ENCODE measurements at regions not wholly inside any gene's neighbourhood (a gene's known extent, or its start where the extent isn't known, plus 50 kb on each side); places are given as distances from the start of the nearest gene placed in this dataset.
"Not testable (repeated sequence)": the region's sequence is repeated elsewhere in the genome, so short reads cannot be mapped to it uniquely, and the experiment has no call there.

- DNase-seq (ENCODE audit: low read depth in 2 of 2) = no peak
Measured at GRCh38 chr6:85128781-85129180, 321.1 kb upstream of the NT5E start.

- not testable (repeated sequence) for DNase-seq (ENCODE audit: low read depth in 2 of 2)
Measured at GRCh38 chr6:85128256-85128655, 321.6 kb upstream of the NT5E start.

GRCh38 chr6:85127696-85128243 is 322.1 kb upstream of the NT5E start:
- DNase-seq (ENCODE audit: low read depth in 2 of 2) = peak in 1 of 2 donors; percentile 93

- no peak for DNase-seq (ENCODE audit: low read depth in 2 of 2)
Measured at GRCh38 chr6:85127168-85127498, 322.8 kb upstream of the NT5E start.

GRCh38 chr6:85126485-85127167 is 323.3 kb upstream of the NT5E start:
- peak; percentile 40 to 91 for DNase-seq (ENCODE audit: low read depth in 2 of 2)

GRCh38 chr6:85125526-85125925 is 324.4 kb upstream of the NT5E start:
- DNase-seq (ENCODE audit: low read depth in 2 of 2) = no peak

GRCh38 chr6:85124472-85125354 is 325.2 kb upstream of the NT5E start:
- no peak for DNase-seq (ENCODE audit: low read depth in 2 of 2)

GRCh38 chr6:85121158-85121557 is 328.7 kb upstream of the NT5E start:
- no peak for DNase-seq (ENCODE audit: low read depth in 2 of 2)

GRCh38 chr6:85118652-85119235 is 331.1 kb upstream of the NT5E start:
- DNase-seq (ENCODE audit: low read depth in 2 of 2) = no peak

- DNase-seq (ENCODE audit: low read depth in 2 of 2) = no peak
Measured at GRCh38 chr6:85118233-85118632, 331.6 kb upstream of the NT5E start.

- DNase-seq (ENCODE audit: low read depth in 2 of 2) = no peak
Measured at GRCh38 chr6:85116475-85116874, 333.4 kb upstream of the NT5E start.

GRCh38 chr6:85115876-85116275 is 334.0 kb upstream of the NT5E start:
- no peak for DNase-seq (ENCODE audit: low read depth in 2 of 2)

- no peak for DNase-seq (ENCODE audit: low read depth in 2 of 2)
Measured at GRCh38 chr6:85115376-85115775, 334.5 kb upstream of the NT5E start.

- DNase-seq (ENCODE audit: low read depth in 2 of 2) = no peak
Measured at GRCh38 chr6:85114581-85114935, 335.3 kb upstream of the NT5E start.

GRCh38 chr6:85113934-85114580 is 335.8 kb upstream of the NT5E start:
- peak; percentile 7 to 55 for DNase-seq (ENCODE audit: low read depth in 2 of 2)

GRCh38 chr6:85112540-85112939 is 337.3 kb upstream of the NT5E start:
- DNase-seq (ENCODE audit: low read depth in 2 of 2) = no peak

GRCh38 chr6:85111481-85112011 is 338.3 kb upstream of the NT5E start:
- DNase-seq (ENCODE audit: low read depth in 2 of 2) = no peak

- no peak for DNase-seq (ENCODE audit: low read depth in 2 of 2)
Measured at GRCh38 chr6:85110943-85111342, 338.9 kb upstream of the NT5E start.

- no peak for DNase-seq (ENCODE audit: low read depth in 2 of 2)
Measured at GRCh38 chr6:85107701-85108100, 342.2 kb upstream of the NT5E start.

- DNase-seq (ENCODE audit: low read depth in 2 of 2) = no peak
Measured at GRCh38 chr6:85096976-85097375, 332.6 kb upstream of the TBX18 start.

- DNase-seq (ENCODE audit: low read depth in 2 of 2) = no peak
Measured at GRCh38 chr6:85092226-85092625, 327.8 kb upstream of the TBX18 start.

- no peak for DNase-seq (ENCODE audit: low read depth in 2 of 2)
Measured at GRCh38 chr6:85089255-85089654, 324.9 kb upstream of the TBX18 start.
